ENCODE measurements at regions not wholly inside any gene's neighbourhood (a gene's known extent, or its start where the extent isn't known, plus 50 kb on each side); places are given as distances from the start of the nearest gene placed in this dataset.
A peak's percentile ranks its signal among the peaks of the same experiment; 100 is the strongest.

DNA sequence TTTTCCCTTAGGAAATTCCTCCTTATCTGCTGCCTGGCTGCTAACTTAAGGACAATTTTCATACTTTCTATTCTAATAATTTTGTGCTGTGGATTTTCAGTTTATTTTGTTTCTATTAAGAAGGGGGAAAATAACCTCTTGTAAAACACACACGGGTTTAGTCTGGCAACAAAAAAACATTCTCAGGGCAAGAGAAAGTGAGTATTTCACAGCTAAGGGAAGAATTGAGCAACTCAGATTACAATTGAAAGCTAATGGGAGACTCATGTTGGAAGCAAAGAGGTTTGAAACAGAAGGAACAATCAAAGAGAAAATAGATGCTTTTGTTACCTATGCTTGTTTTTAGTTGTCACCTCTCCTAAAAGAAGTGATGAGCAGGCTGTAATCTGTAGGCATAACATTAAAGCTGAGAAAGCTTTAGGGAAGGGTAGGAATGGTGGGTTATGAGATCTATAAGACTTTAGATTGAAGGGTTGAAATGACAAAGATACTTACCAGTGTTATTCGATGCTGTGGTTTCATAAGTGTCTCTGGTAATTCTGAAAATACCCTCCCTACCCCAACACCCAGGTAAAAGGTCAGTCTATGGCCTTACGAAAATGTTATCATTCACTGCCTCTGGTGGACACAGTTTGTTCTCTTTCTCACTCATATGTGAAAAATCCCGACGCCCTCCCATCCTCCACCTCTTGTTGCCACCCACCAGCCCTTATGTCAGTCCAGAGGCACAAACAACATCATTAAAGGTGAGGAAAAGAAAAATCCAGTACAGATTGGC, 510.9 kb downstream of the TXNL1 start:
- POLR2A ChIA-PET (ENCODE audit: unreplicated experiment): no interaction called here
- ATAC-seq (ENCODE audit: low read depth): no peak
- no peak overlapping the region for H3K23ac ChIP-seq (ENCODE audit: low read depth, low read length)
- no peak overlapping the region for H3K27ac ChIP-seq (ENCODE audit: insufficient read depth, low read length)
- H3K27me3 ChIP-seq (ENCODE audit: control insufficient read depth, insufficient read depth, low read length): no peaks in the 10 kb centered on the region
- peaks cover 2% of the 10 kb centered on the region for H3K9me1 ChIP-seq (ENCODE audit: insufficient read depth, low read length)
- no peak overlapping the region for H4K91ac ChIP-seq (ENCODE audit: insufficient read depth, low read depth, low read length)
- no CpG with 5 or more reads among the region's 5 CpGs for WGBS, 2 experiments (ENCODE audit: extremely low coverage in 2 of 2, insufficient read length in 1 of 2)
- no peak overlapping the region for H2AFZ ChIP-seq (replicated peaks; ENCODE audit: low read length, poor library complexity)
- no peak overlapping the region for H2AK9ac ChIP-seq (replicated peaks; ENCODE audit: low read depth, low read length, poor library complexity)
- in situ Hi-C loops (cut with MboI; ENCODE audit: low sequenced_read_pairs) (no loop called here), dilution Hi-C loops (cut with HindIII; ENCODE audit: low sequenced_read_pairs, unreplicated experiment) (no loop called here), intact Hi-C loops (cut with micrococcal nuclease) (no loop called here)
- no peak overlapping the region for H3K4me3 ChIP-seq (ENCODE audit: insufficient read depth, low read depth, low read length)
- peak overlapping the region; percentile 68; the same call in 1 of the 2 replicates for H3K18ac ChIP-seq (ENCODE audit: low read depth, low read length)
- no peak overlapping the region for H3K4me2 ChIP-seq (ENCODE audit: low read depth, low read length)
- H3K4ac ChIP-seq (ENCODE audit: low read depth, low read length): no peak overlapping the region; the same call in 1 of the 2 replicates
- H2AK5ac ChIP-seq (ENCODE audit: low read depth, low read length): no peak overlapping the region; the same call in 1 of the 2 replicates
- H4K20me1 ChIP-seq (ENCODE audit: insufficient read depth, low read length): no peaks in the 10 kb centered on the region
- peak overlapping the region; percentile 55; the same call in 1 of the 2 replicates for H2BK20ac ChIP-seq (ENCODE audit: low read depth, low read length)
- no peaks in the 10 kb centered on the region for H3K36me3 ChIP-seq (ENCODE audit: control insufficient read depth, insufficient read depth, low read length)
- H2BK15ac ChIP-seq (ENCODE audit: low read depth, low read length): peak overlapping the region; percentile 53; the same call in 1 of the 3 replicates
- no peak overlapping the region for H3K9ac ChIP-seq (ENCODE audit: low read depth, low read length)
- peak overlapping the region; percentile 51 for H2BK120ac ChIP-seq (ENCODE audit: low read depth, low read length)
- no TSS peak for BruUV-seq (replicated peaks)
- H4K8ac ChIP-seq (ENCODE audit: low read depth in 2 of 2, low read length in 2 of 2): no peak overlapping the region
- peaks cover 5% of the 10 kb centered on the region for H3K4me1 ChIP-seq (ENCODE audit: control insufficient read depth, insufficient read depth, low read length)
- no peaks in the 10 kb centered on the region for H3K9me3 ChIP-seq (ENCODE audit: control insufficient read depth, insufficient read depth, low read length)
- no peak overlapping the region; the same call in 1 of the 2 replicates for H4K5ac ChIP-seq (ENCODE audit: low read depth, low read length)
- no peak overlapping the region for H2BK5ac ChIP-seq (ENCODE audit: low read depth, low read length, poor library complexity, severe bottlenecking)
- no peak overlapping the region for H3K14ac ChIP-seq (replicated peaks; ENCODE audit: low read depth, low read length)
- CTCF ChIA-PET: no interaction called here
- no peak overlapping the region for H3K56ac ChIP-seq (ENCODE audit: extremely low read depth, insufficient read depth, low read length)
- H3K79me1 ChIP-seq (ENCODE audit: low read depth in 1 of 2, low read length in 2 of 2): no peaks in the 10 kb centered on the region
- TF ChIP-seq CEBPB (IDR thresholded peaks at IDR 0.05; ENCODE audit: low read depth, low read length) (peak; percentile 65), SMC3 (IDR thresholded peaks at IDR 0.05; ENCODE audit: low read depth, low read length) (no peak), CHD1 (IDR thresholded peaks at IDR 0.05; ENCODE audit: low read depth, low read length) (no peak), MXI1 (IDR thresholded peaks at IDR 0.05; ENCODE audit: borderline replicate concordance, low read depth, low read length) (no peak), BHLHE40 (IDR thresholded peaks at IDR 0.05; ENCODE audit: low read depth, low read length) (no peak)
- no peak for DNase-seq

Measured in IMR-90 (cell line).